Endothelial cell of umbilical vein (primary cell): ENCODE measurements at regions not wholly inside any gene's neighbourhood (a gene's known extent, or its start where the extent isn't known, plus 50 kb on each side); places are given as distances from the start of the nearest gene placed in this dataset.

Source experiments
- CTCF ChIP-seq, 2 donors: IDR thresholded peaks; 1 replicate in 1 of 2; 2 replicates in 1 of 2; pipeline ENCODE4 v1.5.1; 2011; ENCODE audit warnings: low read length in 2 of 2, mild to moderate bottlenecking in 2 of 2, moderate library complexity in 2 of 2, control low read depth in 1 of 2, inconsistent platforms in 1 of 2, low read depth in 1 of 2; ENCODE audit not compliant: insufficient read depth in 1 of 2; ENCODE audit errors: extremely low read depth in 1 of 2
- EZH2 ChIP-seq: IDR thresholded peaks from 2 replicates; pipeline ENCODE4 v1.6.1; 2012; ENCODE audit warnings: borderline replicate concordance, low read depth, mild to moderate bottlenecking, moderate library complexity, low read length, inconsistent platforms; ENCODE audit not compliant: severe bottlenecking
- FOS ChIP-seq: IDR thresholded peaks from 2 replicates; pipeline ENCODE4 v1.6.1; 2011; ENCODE audit warnings: mild to moderate bottlenecking, low read length, moderate library complexity, borderline replicate concordance; ENCODE audit not compliant: insufficient read depth
- GATA2 ChIP-seq: IDR thresholded peaks from 2 replicates; pipeline ENCODE4 v1.7.0; 2011; ENCODE audit warnings: low read depth, mild to moderate bottlenecking, moderate library complexity, mixed read lengths, low read length; ENCODE audit not compliant: insufficient read length, insufficient read depth
- MAX ChIP-seq: IDR thresholded peaks from 2 replicates; pipeline ENCODE4 v1.6.1; 2011; ENCODE audit not compliant: insufficient read depth, insufficient read length
- MYC ChIP-seq: IDR thresholded peaks from one replicate; pipeline ENCODE4 v1.6.1; 2011; ENCODE audit warnings: mild to moderate bottlenecking, low read depth, low read length
- POLR2A ChIP-seq: IDR thresholded peaks from 2 replicates; pipeline ENCODE4 v1.6.1; 2012; ENCODE audit warnings: low read depth, mild to moderate bottlenecking, control low read depth, low read length
- POLR2AphosphoS5 ChIP-seq: IDR thresholded peaks from 2 replicates; pipeline ENCODE4 v1.6.1; 2012; ENCODE audit warnings: low read depth, mild to moderate bottlenecking, control low read depth, low read length, moderate library complexity; ENCODE audit not compliant: insufficient read depth

- peak; percentile 61 to 63 for TF ChIP-seq CTCF (IDR thresholded peaks at IDR 0.05; ENCODE audit: extremely low read depth in 1 of 2, insufficient read depth in 1 of 2, low read depth in 1 of 2, low read length in 2 of 2)
- TF ChIP-seq MAX, result no peak
- TF ChIP-seq POLR2AphosphoS5, result no peak
- no peak for TF ChIP-seq POLR2A
- TF ChIP-seq EZH2, result no peak
- no peak for TF ChIP-seq MYC
- no peak for TF ChIP-seq FOS
- no peak for TF ChIP-seq GATA2
Measured at GRCh38 chr2:204177977-204178522, 241.5 kb downstream of the ICOS start.
